ENCODE measurements at regions not wholly inside any gene's neighbourhood (a gene's known extent, or its start where the extent isn't known, plus 50 kb on each side); places are given as distances from the start of the nearest gene placed in this dataset.
"Not testable (repeated sequence)": the region's sequence is repeated elsewhere in the genome, so short reads cannot be mapped to it uniquely, and the experiment has no call there.

- Histone ChIP-seq H3K9me3 (ENCODE audit: control insufficient read depth, low read length) (no peaks in the 10 kb centered on the region), H3K27ac (ENCODE audit: insufficient read depth, low read length, poor library complexity, severe bottlenecking) (no peak overlapping the region), H3K4me3 (ENCODE audit: insufficient read depth, low read depth, low read length, poor library complexity, severe bottlenecking) (no peak overlapping the region), H3K4me1 (ENCODE audit: control insufficient read depth, insufficient read depth, low read length, poor library complexity, severe bottlenecking) (no peaks in the 10 kb centered on the region), H3K36me3 (ENCODE audit: control insufficient read depth, insufficient read depth, low read length) (no peaks in the 10 kb centered on the region), H3K27me3 (replicated peaks; ENCODE audit: control insufficient read depth, insufficient read depth, low read length, poor library complexity, severe bottlenecking) (no peaks in the 10 kb centered on the region)
- DNase-seq, result no peak
Measured at GRCh38 chr13:84590663-84591062, 708.4 kb upstream of the SLITRK1 start.

GRCh38 chr13:84588023-84588422, 705.7 kb upstream of the SLITRK1 start:
- H3K27me3 ChIP-seq (replicated peaks; ENCODE audit: control insufficient read depth, insufficient read depth, low read length, poor library complexity, severe bottlenecking), result no peaks in the 10 kb centered on the region
- H3K4me3 ChIP-seq (ENCODE audit: insufficient read depth, low read depth, low read length, poor library complexity, severe bottlenecking), result no peak overlapping the region
- DNase-seq, result no peak
- no peaks in the 10 kb centered on the region for H3K36me3 ChIP-seq (ENCODE audit: control insufficient read depth, insufficient read depth, low read length)
- no peaks in the 10 kb centered on the region for H3K9me3 ChIP-seq (ENCODE audit: control insufficient read depth, low read length)
- no peak overlapping the region for H3K27ac ChIP-seq (ENCODE audit: insufficient read depth, low read length, poor library complexity, severe bottlenecking)
- no peaks in the 10 kb centered on the region for H3K4me1 ChIP-seq (ENCODE audit: control insufficient read depth, insufficient read depth, low read length, poor library complexity, severe bottlenecking)

GRCh38 chr13:84579901-84580300, 697.6 kb upstream of the SLITRK1 start:
- not testable (repeated sequence) for H3K27ac ChIP-seq (ENCODE audit: insufficient read depth, low read length, poor library complexity, severe bottlenecking); DNase-seq

DNA sequence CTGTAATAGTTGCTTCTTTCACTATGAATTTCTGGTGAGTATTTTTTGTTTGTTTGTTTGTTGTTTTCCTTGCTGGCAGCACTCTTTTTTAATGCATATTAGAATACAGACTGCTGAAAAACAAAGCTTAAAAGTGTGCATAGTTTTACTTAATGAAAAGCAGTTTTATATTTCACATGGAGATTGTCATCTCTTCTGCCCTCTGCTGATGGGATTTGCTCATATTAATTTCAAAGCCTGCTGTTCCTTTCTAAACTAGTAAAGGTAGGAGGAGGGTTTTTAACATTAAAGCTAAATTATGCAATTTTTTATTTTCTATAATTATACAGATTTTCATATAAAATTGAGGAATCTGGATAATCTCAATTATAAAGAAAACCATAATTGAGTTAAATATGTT, 692.6 kb upstream of the SLITRK1 start:
- Histone ChIP-seq H3K9me3 (ENCODE audit: control insufficient read depth, low read length) (no peaks in the 10 kb centered on the region), H3K36me3 (ENCODE audit: control insufficient read depth, insufficient read depth, low read length) (no peaks in the 10 kb centered on the region), H3K4me3 (ENCODE audit: insufficient read depth, low read depth, low read length, poor library complexity, severe bottlenecking) (no peak overlapping the region), H3K27ac (ENCODE audit: insufficient read depth, low read length, poor library complexity, severe bottlenecking) (no peak overlapping the region), H3K27me3 (replicated peaks; ENCODE audit: control insufficient read depth, insufficient read depth, low read length, poor library complexity, severe bottlenecking) (no peaks in the 10 kb centered on the region), H3K4me1 (ENCODE audit: control insufficient read depth, insufficient read depth, low read length, poor library complexity, severe bottlenecking) (no peaks in the 10 kb centered on the region)
- no peak for DNase-seq

More at GRCh38 chr13:84579901-84580300, 697.6 kb upstream of the SLITRK1 start:
- not testable (repeated sequence) for H3K4me3 ChIP-seq (ENCODE audit: insufficient read depth, low read depth, low read length, poor library complexity, severe bottlenecking); H3K9me3 ChIP-seq (ENCODE audit: control insufficient read depth, low read length); H3K4me1 ChIP-seq (ENCODE audit: control insufficient read depth, insufficient read depth, low read length, poor library complexity, severe bottlenecking); H3K27me3 ChIP-seq (replicated peaks; ENCODE audit: control insufficient read depth, insufficient read depth, low read length, poor library complexity, severe bottlenecking); H3K36me3 ChIP-seq (ENCODE audit: control insufficient read depth, insufficient read depth, low read length)

GRCh38 chr13:84571264-84571663, 689.0 kb upstream of the SLITRK1 start:
- no peak for DNase-seq
- Histone ChIP-seq H3K4me3 (ENCODE audit: insufficient read depth, low read depth, low read length, poor library complexity, severe bottlenecking) (no peak overlapping the region), H3K27me3 (replicated peaks; ENCODE audit: control insufficient read depth, insufficient read depth, low read length, poor library complexity, severe bottlenecking) (no peaks in the 10 kb centered on the region), H3K36me3 (ENCODE audit: control insufficient read depth, insufficient read depth, low read length) (no peaks in the 10 kb centered on the region), H3K27ac (ENCODE audit: insufficient read depth, low read length, poor library complexity, severe bottlenecking) (no peak overlapping the region), H3K9me3 (ENCODE audit: control insufficient read depth, low read length) (no peaks in the 10 kb centered on the region), H3K4me1 (ENCODE audit: control insufficient read depth, insufficient read depth, low read length, poor library complexity, severe bottlenecking) (no peaks in the 10 kb centered on the region)

- Histone ChIP-seq H3K4me3 (ENCODE audit: insufficient read depth, low read depth, low read length, poor library complexity, severe bottlenecking) (no peak overlapping the region), H3K4me1 (ENCODE audit: control insufficient read depth, insufficient read depth, low read length, poor library complexity, severe bottlenecking) (no peaks in the 10 kb centered on the region), H3K27me3 (replicated peaks; ENCODE audit: control insufficient read depth, insufficient read depth, low read length, poor library complexity, severe bottlenecking) (no peaks in the 10 kb centered on the region), H3K36me3 (ENCODE audit: control insufficient read depth, insufficient read depth, low read length) (no peaks in the 10 kb centered on the region), H3K9me3 (ENCODE audit: control insufficient read depth, low read length) (no peaks in the 10 kb centered on the region), H3K27ac (ENCODE audit: insufficient read depth, low read length, poor library complexity, severe bottlenecking) (no peak overlapping the region)
- DNase-seq, result no peak
Measured at GRCh38 chr13:84570831-84571230, 688.6 kb upstream of the SLITRK1 start.

- H3K4me3 ChIP-seq (ENCODE audit: insufficient read depth, low read depth, low read length, poor library complexity, severe bottlenecking), result no peak overlapping the region
- H3K27ac ChIP-seq (ENCODE audit: insufficient read depth, low read length, poor library complexity, severe bottlenecking), result no peak overlapping the region
- H3K4me1 ChIP-seq (ENCODE audit: control insufficient read depth, insufficient read depth, low read length, poor library complexity, severe bottlenecking), result no peaks in the 10 kb centered on the region
- no peak for DNase-seq
- H3K36me3 ChIP-seq (ENCODE audit: control insufficient read depth, insufficient read depth, low read length), result no peaks in the 10 kb centered on the region
- H3K9me3 ChIP-seq (ENCODE audit: control insufficient read depth, low read length), result no peaks in the 10 kb centered on the region
- no peaks in the 10 kb centered on the region for H3K27me3 ChIP-seq (replicated peaks; ENCODE audit: control insufficient read depth, insufficient read depth, low read length, poor library complexity, severe bottlenecking)
Measured at GRCh38 chr13:84569366-84569765, 687.1 kb upstream of the SLITRK1 start.

- Histone ChIP-seq H3K4me3 (ENCODE audit: insufficient read depth, low read depth, low read length, poor library complexity, severe bottlenecking) (no peak overlapping the region), H3K27ac (ENCODE audit: insufficient read depth, low read length, poor library complexity, severe bottlenecking) (no peak overlapping the region), H3K36me3 (ENCODE audit: control insufficient read depth, insufficient read depth, low read length) (no peaks in the 10 kb centered on the region), H3K4me1 (ENCODE audit: control insufficient read depth, insufficient read depth, low read length, poor library complexity, severe bottlenecking) (no peaks in the 10 kb centered on the region), H3K27me3 (replicated peaks; ENCODE audit: control insufficient read depth, insufficient read depth, low read length, poor library complexity, severe bottlenecking) (no peaks in the 10 kb centered on the region), H3K9me3 (ENCODE audit: control insufficient read depth, low read length) (no peaks in the 10 kb centered on the region)
- DNase-seq, result no peak
Measured at GRCh38 chr13:84567848-84568247, 685.6 kb upstream of the SLITRK1 start.

DNA sequence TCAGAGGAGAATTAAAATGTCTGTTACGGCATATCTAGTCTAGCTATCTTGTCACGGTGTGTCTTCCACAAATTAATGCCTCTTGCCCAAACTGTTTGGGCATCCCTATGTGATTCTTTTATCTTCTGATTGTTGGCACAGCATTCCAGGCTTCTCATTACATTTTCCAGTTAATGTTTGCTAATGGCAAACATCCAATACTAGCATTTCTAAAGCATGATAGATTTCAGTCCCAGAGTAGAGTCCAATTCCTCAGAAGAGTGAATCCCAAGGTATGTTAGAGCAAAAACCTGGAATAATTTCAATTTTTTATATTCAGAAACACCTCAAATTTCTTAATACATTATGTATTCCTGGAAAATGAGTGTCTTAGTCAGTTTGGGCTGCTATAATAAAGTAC, 684.5 kb upstream of the SLITRK1 start:
- Histone ChIP-seq H3K27me3 (replicated peaks; ENCODE audit: control insufficient read depth, insufficient read depth, low read length, poor library complexity, severe bottlenecking) (no peaks in the 10 kb centered on the region), H3K4me1 (ENCODE audit: control insufficient read depth, insufficient read depth, low read length, poor library complexity, severe bottlenecking) (no peaks in the 10 kb centered on the region)

DNA sequence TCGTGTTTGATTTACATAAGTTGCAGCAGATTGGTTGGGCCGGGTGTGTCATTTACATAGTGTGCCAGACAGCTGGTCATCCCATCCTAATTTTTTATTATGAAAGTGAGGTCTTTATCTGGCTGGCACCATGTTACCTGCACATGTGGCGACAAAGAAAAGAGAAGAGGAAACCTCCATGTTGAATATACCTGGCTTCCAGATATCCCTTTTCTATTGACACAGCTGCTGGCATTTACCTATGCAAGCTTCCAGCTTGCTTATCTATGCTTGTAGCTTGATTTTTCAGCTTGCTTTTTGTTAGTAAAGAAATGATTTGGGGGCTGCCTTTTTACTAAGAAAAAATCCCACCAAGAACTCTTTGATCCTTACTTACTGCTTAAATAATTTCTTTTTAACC, 681.3 kb upstream of the SLITRK1 start:
- DNase-seq, result no peak
- Histone ChIP-seq H3K4me3 (ENCODE audit: insufficient read depth, low read depth, low read length, poor library complexity, severe bottlenecking) (no peak overlapping the region), H3K27me3 (replicated peaks; ENCODE audit: control insufficient read depth, insufficient read depth, low read length, poor library complexity, severe bottlenecking) (no peaks in the 10 kb centered on the region), H3K36me3 (ENCODE audit: control insufficient read depth, insufficient read depth, low read length) (no peaks in the 10 kb centered on the region), H3K27ac (ENCODE audit: insufficient read depth, low read length, poor library complexity, severe bottlenecking) (no peak overlapping the region), H3K4me1 (ENCODE audit: control insufficient read depth, insufficient read depth, low read length, poor library complexity, severe bottlenecking) (no peaks in the 10 kb centered on the region), H3K9me3 (ENCODE audit: control insufficient read depth, low read length) (no peaks in the 10 kb centered on the region)

More for the DNA sequence above, 684.5 kb upstream of the SLITRK1 start:
- no peaks in the 10 kb centered on the region for H3K36me3 ChIP-seq (ENCODE audit: control insufficient read depth, insufficient read depth, low read length)
- no peak overlapping the region for H3K4me3 ChIP-seq (ENCODE audit: insufficient read depth, low read depth, low read length, poor library complexity, severe bottlenecking)
- no peak overlapping the region for H3K27ac ChIP-seq (ENCODE audit: insufficient read depth, low read length, poor library complexity, severe bottlenecking)
- no peak for DNase-seq
- H3K9me3 ChIP-seq (ENCODE audit: control insufficient read depth, low read length), result no peaks in the 10 kb centered on the region

DNA sequence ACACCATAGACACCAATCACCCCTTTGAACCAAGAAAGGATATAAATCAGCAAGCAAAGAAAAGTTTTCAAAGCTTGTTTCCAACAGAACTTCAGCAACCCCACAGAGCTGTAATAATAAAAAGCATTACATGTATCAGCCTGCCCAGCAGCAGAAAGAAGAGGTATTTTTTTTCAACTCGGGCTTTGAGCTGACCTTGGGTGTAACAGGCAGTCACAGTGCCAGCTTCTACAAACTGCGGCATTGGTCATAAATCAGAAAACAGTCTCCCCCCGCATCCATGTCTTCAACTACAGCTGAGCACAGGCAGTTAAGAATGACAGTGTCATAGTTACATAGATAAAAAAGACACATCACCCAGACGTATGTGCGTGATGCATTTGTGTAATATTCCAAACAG, 671.0 kb upstream of the SLITRK1 start:
- no peaks in the 10 kb centered on the region for H3K27me3 ChIP-seq (replicated peaks; ENCODE audit: control insufficient read depth, insufficient read depth, low read length, poor library complexity, severe bottlenecking)
- H3K9me3 ChIP-seq (ENCODE audit: control insufficient read depth, low read length), result no peaks in the 10 kb centered on the region
- H3K4me1 ChIP-seq (ENCODE audit: control insufficient read depth, insufficient read depth, low read length, poor library complexity, severe bottlenecking), result no peaks in the 10 kb centered on the region
- H3K4me3 ChIP-seq (ENCODE audit: insufficient read depth, low read depth, low read length, poor library complexity, severe bottlenecking), result no peak overlapping the region
- DNase-seq, result no peak
- no peaks in the 10 kb centered on the region for H3K36me3 ChIP-seq (ENCODE audit: control insufficient read depth, insufficient read depth, low read length)
- H3K27ac ChIP-seq (ENCODE audit: insufficient read depth, low read length, poor library complexity, severe bottlenecking), result no peak overlapping the region
